WTC11 (cell line): ENCODE measurements at regions not wholly inside any gene's neighbourhood (a gene's known extent, or its start where the extent isn't known, plus 50 kb on each side); places are given as distances from the start of the nearest gene placed in this dataset.

Experiments used
- ATAC-seq: fragments of 200-7000 bp; cut with Tn5 transposase; 2 replicates; pipeline ENCODE4 v1.10.0; 2021; ENCODE audit warnings: mild to moderate bottlenecking, moderate library complexity
- CTCF ChIA-PET: fragments of 300-600 bp; sonication (Branson Sonifier 250); formaldehyde crosslinking; loops from one replicate; lab custom pipeline; 2021; ENCODE audit warnings: antibody characterized with exemption; lab: Charles Lee
- POLR2A ChIA-PET: fragments of 350-600 bp; sonication (Branson Sonifier 250); formaldehyde crosslinking; loops from one replicate; lab custom pipeline; 2021; ENCODE audit warnings: antibody characterized with exemption; lab: Charles Lee
- DNase-seq: peaks from one replicate; pipeline ENCODE4 v3.0.0; 2021; ENCODE audit warnings: low spot score
- H3K27ac Mint-ChIP-seq: 2 replicates; pipeline ENCODE4 v1.8.0; 2021; ENCODE audit warnings: mixed read lengths
- H3K27me3 Mint-ChIP-seq: 2 replicates; pipeline ENCODE4 v1.8.0; 2021; ENCODE audit warnings: low read depth, mild to moderate bottlenecking, moderate library complexity, mixed read lengths
- H3K36me3 Mint-ChIP-seq: 2 replicates; pipeline ENCODE4 v1.8.0; 2021; ENCODE audit warnings: mixed read lengths
- H3K4me1 Mint-ChIP-seq: 2 replicates; pipeline ENCODE4 v1.8.0; 2022; ENCODE audit warnings: mixed read lengths
- H3K4me3 Mint-ChIP-seq: 2 replicates; pipeline ENCODE4 v1.8.0; 2021; ENCODE audit warnings: mild to moderate bottlenecking, moderate library complexity, mixed read lengths
- H3K9me3 Mint-ChIP-seq: 2 replicates; pipeline ENCODE4 v1.8.0; 2021; ENCODE audit warnings: mixed read lengths
- ATF1 ChIP-seq: sonication (generic); formaldehyde crosslinking; IDR thresholded peaks from 2 replicates; pipeline ENCODE4 v1.8.1; 2023; ENCODE audit warnings: mild to moderate bottlenecking, moderate library complexity, missing genetic modification reagents
- ATF3 ChIP-seq: sonication (generic); formaldehyde crosslinking; conservative IDR thresholded peaks from 2 replicates; pipeline ENCODE4 v1.8.1; 2022; ENCODE audit warnings: mild to moderate bottlenecking, missing genetic modification reagents
- CBFB ChIP-seq: sonication (generic); formaldehyde crosslinking; IDR thresholded peaks from 2 replicates; pipeline ENCODE4 v1.8.1; 2022; ENCODE audit warnings: mild to moderate bottlenecking, low read depth, missing genetic modification reagents
- ELF4 ChIP-seq: sonication (generic); formaldehyde crosslinking; IDR thresholded peaks from 2 replicates; pipeline ENCODE4 v1.8.1; 2022; ENCODE audit warnings: low read depth, mild to moderate bottlenecking, moderate library complexity, missing genetic modification reagents
- HMGXB4 ChIP-seq: sonication (generic); formaldehyde crosslinking; IDR thresholded peaks from 2 replicates; pipeline ENCODE4 v1.8.1; 2023; ENCODE audit warnings: mild to moderate bottlenecking, moderate library complexity, missing genetic modification reagents
- JAZF1 ChIP-seq: fragments of 250-450 bp; sonication (Bioruptor Pico); IDR thresholded peaks from 2 replicates; pipeline ENCODE4 v1.9.0; 2021; ENCODE audit warnings: moderate library complexity, mild to moderate bottlenecking, inconsistent platforms
- KAT7 ChIP-seq: sonication (generic); formaldehyde crosslinking; IDR thresholded peaks from 2 replicates; pipeline ENCODE4 v1.8.1; 2023; ENCODE audit warnings: missing genetic modification reagents, mild to moderate bottlenecking, borderline replicate concordance
- OVOL2 ChIP-seq: fragments of 250-450 bp; sonication (Bioruptor Pico); IDR thresholded peaks from 2 replicates; pipeline ENCODE4 v1.9.0; 2021; ENCODE audit warnings: mild to moderate bottlenecking, borderline replicate concordance
- PRRX2 ChIP-seq: fragments of 250-450 bp; sonication (Bioruptor Pico); IDR thresholded peaks from 2 replicates; pipeline ENCODE4 v1.8.0; 2021; ENCODE audit warnings: mild to moderate bottlenecking
- TEAD1 ChIP-seq: sonication (generic); formaldehyde crosslinking; IDR thresholded peaks from 2 replicates; pipeline ENCODE4 v1.8.0; 2022; ENCODE audit warnings: mild to moderate bottlenecking, missing genetic modification reagents
- ZNF219 ChIP-seq: sonication (generic); formaldehyde crosslinking; IDR thresholded peaks from 2 replicates; pipeline ENCODE4 v1.8.0; 2023; ENCODE audit warnings: missing genetic modification reagents, mild to moderate bottlenecking, borderline replicate concordance
- ZNF263 ChIP-seq: sonication (generic); formaldehyde crosslinking; IDR thresholded peaks from 2 replicates; pipeline ENCODE4 v1.8.1; 2022; ENCODE audit warnings: low read depth, mild to moderate bottlenecking, moderate library complexity, missing genetic modification reagents
- ZNF423 ChIP-seq: fragments of 250-450 bp; sonication (Bioruptor Pico); IDR thresholded peaks from 2 replicates; pipeline ENCODE4 v2.1.2; 2022; ENCODE audit warnings: mild to moderate bottlenecking, moderate library complexity
- TF ChIP-seq, protein P1 (sequence below): fragments of 250-450 bp; sonication (Bioruptor Pico); IDR thresholded peaks from 2 replicates; pipeline ENCODE4 v2.1.2; 2022; ENCODE audit warnings: mild to moderate bottlenecking, moderate library complexity
- TF ChIP-seq, protein P2 (sequence below): sonication (generic); formaldehyde crosslinking; IDR thresholded peaks from 2 replicates; pipeline ENCODE4 v1.8.1; 2023; ENCODE audit warnings: mild to moderate bottlenecking, missing genetic modification reagents, moderate library complexity
- TF ChIP-seq, protein P3 (sequence below): sonication (generic); formaldehyde crosslinking; IDR thresholded peaks from 2 replicates; pipeline ENCODE4 v1.8.0; 2023; ENCODE audit warnings: missing genetic modification reagents, mild to moderate bottlenecking, borderline replicate concordance
- TF ChIP-seq, protein P4 (sequence below): fragments of 250-450 bp; sonication (Bioruptor Pico); IDR thresholded peaks from 2 replicates; pipeline ENCODE4 v1.9.0; 2021; ENCODE audit warnings: mild to moderate bottlenecking, borderline replicate concordance
- TF ChIP-seq, protein P5 (sequence below): fragments of 200-600 bp; IDR thresholded peaks from 2 replicates; pipeline ENCODE4 v1.8.0; 2022; ENCODE audit warnings: antibody characterized with exemption

- TF ChIP-seq, protein P1, sequence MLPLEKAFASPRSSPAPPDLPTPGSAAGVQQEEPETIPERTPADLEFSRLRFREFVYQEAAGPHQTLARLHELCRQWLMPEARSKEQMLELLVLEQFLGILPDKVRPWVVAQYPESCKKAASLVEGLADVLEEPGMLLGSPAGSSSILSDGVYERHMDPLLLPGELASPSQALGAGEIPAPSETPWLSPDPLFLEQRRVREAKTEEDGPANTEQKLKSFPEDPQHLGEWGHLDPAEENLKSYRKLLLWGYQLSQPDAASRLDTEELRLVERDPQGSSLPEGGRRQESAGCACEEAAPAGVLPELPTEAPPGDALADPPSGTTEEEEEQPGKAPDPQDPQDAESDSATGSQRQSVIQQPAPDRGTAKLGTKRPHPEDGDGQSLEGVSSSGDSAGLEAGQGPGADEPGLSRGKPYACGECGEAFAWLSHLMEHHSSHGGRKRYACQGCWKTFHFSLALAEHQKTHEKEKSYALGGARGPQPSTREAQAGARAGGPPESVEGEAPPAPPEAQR (CRISPR knock-in tag): no peak
- TF ChIP-seq CBFB (no peak), ZNF263 (CRISPR knock-in tag) (no peak), ELF4 (CRISPR knock-in tag) (no peak)
- TF ChIP-seq, protein P2, sequence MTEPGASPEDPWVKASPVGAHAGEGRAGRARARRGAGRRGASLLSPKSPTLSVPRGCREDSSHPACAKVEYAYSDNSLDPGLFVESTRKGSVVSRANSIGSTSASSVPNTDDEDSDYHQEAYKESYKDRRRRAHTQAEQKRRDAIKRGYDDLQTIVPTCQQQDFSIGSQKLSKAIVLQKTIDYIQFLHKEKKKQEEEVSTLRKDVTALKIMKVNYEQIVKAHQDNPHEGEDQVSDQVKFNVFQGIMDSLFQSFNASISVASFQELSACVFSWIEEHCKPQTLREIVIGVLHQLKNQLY (CRISPR knock-in tag): no peak
- TF ChIP-seq, protein P3, sequence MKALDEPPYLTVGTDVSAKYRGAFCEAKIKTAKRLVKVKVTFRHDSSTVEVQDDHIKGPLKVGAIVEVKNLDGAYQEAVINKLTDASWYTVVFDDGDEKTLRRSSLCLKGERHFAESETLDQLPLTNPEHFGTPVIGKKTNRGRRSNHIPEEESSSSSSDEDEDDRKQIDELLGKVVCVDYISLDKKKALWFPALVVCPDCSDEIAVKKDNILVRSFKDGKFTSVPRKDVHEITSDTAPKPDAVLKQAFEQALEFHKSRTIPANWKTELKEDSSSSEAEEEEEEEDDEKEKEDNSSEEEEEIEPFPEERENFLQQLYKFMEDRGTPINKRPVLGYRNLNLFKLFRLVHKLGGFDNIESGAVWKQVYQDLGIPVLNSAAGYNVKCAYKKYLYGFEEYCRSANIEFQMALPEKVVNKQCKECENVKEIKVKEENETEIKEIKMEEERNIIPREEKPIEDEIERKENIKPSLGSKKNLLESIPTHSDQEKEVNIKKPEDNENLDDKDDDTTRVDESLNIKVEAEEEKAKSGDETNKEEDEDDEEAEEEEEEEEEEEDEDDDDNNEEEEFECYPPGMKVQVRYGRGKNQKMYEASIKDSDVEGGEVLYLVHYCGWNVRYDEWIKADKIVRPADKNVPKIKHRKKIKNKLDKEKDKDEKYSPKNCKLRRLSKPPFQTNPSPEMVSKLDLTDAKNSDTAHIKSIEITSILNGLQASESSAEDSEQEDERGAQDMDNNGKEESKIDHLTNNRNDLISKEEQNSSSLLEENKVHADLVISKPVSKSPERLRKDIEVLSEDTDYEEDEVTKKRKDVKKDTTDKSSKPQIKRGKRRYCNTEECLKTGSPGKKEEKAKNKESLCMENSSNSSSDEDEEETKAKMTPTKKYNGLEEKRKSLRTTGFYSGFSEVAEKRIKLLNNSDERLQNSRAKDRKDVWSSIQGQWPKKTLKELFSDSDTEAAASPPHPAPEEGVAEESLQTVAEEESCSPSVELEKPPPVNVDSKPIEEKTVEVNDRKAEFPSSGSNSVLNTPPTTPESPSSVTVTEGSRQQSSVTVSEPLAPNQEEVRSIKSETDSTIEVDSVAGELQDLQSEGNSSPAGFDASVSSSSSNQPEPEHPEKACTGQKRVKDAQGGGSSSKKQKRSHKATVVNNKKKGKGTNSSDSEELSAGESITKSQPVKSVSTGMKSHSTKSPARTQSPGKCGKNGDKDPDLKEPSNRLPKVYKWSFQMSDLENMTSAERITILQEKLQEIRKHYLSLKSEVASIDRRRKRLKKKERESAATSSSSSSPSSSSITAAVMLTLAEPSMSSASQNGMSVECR: no peak
Observed at GRCh38 chr2:15072836-15073235, 440.3 kb downstream of the LRATD1 start (continued).

GRCh38 chr2:15073664-15074063 lies 441.1 kb downstream of the LRATD1 start:
- Mint-ChIP-seq H3K4me1 (peaks cover 13% of the 10 kb centered on the region), H3K27ac (no peak overlapping the region), H3K9me3 (peaks cover 3% of the 10 kb centered on the region), H3K27me3 (no peaks in the 10 kb centered on the region), H3K36me3 (no peaks in the 10 kb centered on the region), H3K4me3 (no peak overlapping the region)
- POLR2A ChIA-PET: no interaction called here
- ATAC-seq: no peak
- CTCF ChIA-PET: no interaction called here
- no peak for TF ChIP-seq ATF1 (CRISPR knock-in tag)
- TF ChIP-seq, protein P4, sequence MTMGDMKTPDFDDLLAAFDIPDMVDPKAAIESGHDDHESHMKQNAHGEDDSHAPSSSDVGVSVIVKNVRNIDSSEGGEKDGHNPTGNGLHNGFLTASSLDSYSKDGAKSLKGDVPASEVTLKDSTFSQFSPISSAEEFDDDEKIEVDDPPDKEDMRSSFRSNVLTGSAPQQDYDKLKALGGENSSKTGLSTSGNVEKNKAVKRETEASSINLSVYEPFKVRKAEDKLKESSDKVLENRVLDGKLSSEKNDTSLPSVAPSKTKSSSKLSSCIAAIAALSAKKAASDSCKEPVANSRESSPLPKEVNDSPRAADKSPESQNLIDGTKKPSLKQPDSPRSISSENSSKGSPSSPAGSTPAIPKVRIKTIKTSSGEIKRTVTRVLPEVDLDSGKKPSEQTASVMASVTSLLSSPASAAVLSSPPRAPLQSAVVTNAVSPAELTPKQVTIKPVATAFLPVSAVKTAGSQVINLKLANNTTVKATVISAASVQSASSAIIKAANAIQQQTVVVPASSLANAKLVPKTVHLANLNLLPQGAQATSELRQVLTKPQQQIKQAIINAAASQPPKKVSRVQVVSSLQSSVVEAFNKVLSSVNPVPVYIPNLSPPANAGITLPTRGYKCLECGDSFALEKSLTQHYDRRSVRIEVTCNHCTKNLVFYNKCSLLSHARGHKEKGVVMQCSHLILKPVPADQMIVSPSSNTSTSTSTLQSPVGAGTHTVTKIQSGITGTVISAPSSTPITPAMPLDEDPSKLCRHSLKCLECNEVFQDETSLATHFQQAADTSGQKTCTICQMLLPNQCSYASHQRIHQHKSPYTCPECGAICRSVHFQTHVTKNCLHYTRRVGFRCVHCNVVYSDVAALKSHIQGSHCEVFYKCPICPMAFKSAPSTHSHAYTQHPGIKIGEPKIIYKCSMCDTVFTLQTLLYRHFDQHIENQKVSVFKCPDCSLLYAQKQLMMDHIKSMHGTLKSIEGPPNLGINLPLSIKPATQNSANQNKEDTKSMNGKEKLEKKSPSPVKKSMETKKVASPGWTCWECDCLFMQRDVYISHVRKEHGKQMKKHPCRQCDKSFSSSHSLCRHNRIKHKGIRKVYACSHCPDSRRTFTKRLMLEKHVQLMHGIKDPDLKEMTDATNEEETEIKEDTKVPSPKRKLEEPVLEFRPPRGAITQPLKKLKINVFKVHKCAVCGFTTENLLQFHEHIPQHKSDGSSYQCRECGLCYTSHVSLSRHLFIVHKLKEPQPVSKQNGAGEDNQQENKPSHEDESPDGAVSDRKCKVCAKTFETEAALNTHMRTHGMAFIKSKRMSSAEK (CRISPR knock-in tag): no peak
- TF ChIP-seq ZNF423 (CRISPR knock-in tag): no peak
- no peak for TF ChIP-seq HMGXB4 (CRISPR knock-in tag)
- no peak for TF ChIP-seq ATF3 (CRISPR knock-in tag)
- TF ChIP-seq ZNF219: no peak
- TF ChIP-seq CBFB: no peak
- TF ChIP-seq OVOL2 (CRISPR knock-in tag): no peak
- no peak for TF ChIP-seq KAT7 (CRISPR knock-in tag)
- TF ChIP-seq, protein P5, sequence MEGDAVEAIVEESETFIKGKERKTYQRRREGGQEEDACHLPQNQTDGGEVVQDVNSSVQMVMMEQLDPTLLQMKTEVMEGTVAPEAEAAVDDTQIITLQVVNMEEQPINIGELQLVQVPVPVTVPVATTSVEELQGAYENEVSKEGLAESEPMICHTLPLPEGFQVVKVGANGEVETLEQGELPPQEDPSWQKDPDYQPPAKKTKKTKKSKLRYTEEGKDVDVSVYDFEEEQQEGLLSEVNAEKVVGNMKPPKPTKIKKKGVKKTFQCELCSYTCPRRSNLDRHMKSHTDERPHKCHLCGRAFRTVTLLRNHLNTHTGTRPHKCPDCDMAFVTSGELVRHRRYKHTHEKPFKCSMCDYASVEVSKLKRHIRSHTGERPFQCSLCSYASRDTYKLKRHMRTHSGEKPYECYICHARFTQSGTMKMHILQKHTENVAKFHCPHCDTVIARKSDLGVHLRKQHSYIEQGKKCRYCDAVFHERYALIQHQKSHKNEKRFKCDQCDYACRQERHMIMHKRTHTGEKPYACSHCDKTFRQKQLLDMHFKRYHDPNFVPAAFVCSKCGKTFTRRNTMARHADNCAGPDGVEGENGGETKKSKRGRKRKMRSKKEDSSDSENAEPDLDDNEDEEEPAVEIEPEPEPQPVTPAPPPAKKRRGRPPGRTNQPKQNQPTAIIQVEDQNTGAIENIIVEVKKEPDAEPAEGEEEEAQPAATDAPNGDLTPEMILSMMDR: no peak
- TF ChIP-seq JAZF1: no peak
- no peak for TF ChIP-seq TEAD1 (CRISPR knock-in tag)
- no peak for TF ChIP-seq PRRX2 (CRISPR knock-in tag)
- DNase-seq: no peak
